GM19238 (cell line): ENCODE measurements at regions not wholly inside any gene's neighbourhood (a gene's known extent, or its start where the extent isn't known, plus 50 kb on each side); places are given as distances from the start of the nearest gene placed in this dataset.

Source experiments
- DNase-seq: peaks from one replicate; pipeline ENCODE4 v3.0.0; 2011; ENCODE audit warnings: low spot score; ENCODE audit not compliant: insufficient read length

- DNase-seq: no peak
Measured at GRCh38 chr5:167951116-167951515, 340.3 kb upstream of the WWC1 start.

GRCh38 chr5:167952278-167952995, 339.0 kb upstream of the WWC1 start:
- no peak for DNase-seq

- DNase-seq: no peak
Measured at GRCh38 chr5:167953151-167953798, 338.2 kb upstream of the WWC1 start.

GRCh38 chr5:167961731-167962130, 329.7 kb upstream of the WWC1 start:
- DNase-seq: no peak

- no peak for DNase-seq
Measured at GRCh38 chr5:167964529-167964928, 326.9 kb upstream of the WWC1 start.

GRCh38 chr5:167965710-167966109, 325.7 kb upstream of the WWC1 start:
- DNase-seq: no peak

GRCh38 chr5:167966979-167967378, 324.5 kb upstream of the WWC1 start:
- no peak for DNase-seq

GRCh38 chr5:167967494-167968177, 323.8 kb upstream of the WWC1 start:
- DNase-seq: no peak

- DNase-seq: no peak
Measured at GRCh38 chr5:167968837-167969236, 322.6 kb upstream of the WWC1 start.

- DNase-seq: no peak
Measured at GRCh38 chr5:167969998-167970397, 321.4 kb upstream of the WWC1 start.

GRCh38 chr5:167971706-167972105, 319.7 kb upstream of the WWC1 start:
- no peak for DNase-seq

GRCh38 chr5:167973126-167973525, 318.3 kb upstream of the WWC1 start:
- DNase-seq: no peak

- no peak for DNase-seq
Measured at GRCh38 chr5:167984951-167985350, 306.5 kb upstream of the WWC1 start.

GRCh38 chr5:167985373-167985772, 306.1 kb upstream of the WWC1 start:
- no peak for DNase-seq

GRCh38 chr5:167987490-167988280, 303.8 kb upstream of the WWC1 start:
- DNase-seq: no peak

GRCh38 chr5:167992868-167993267, 298.6 kb upstream of the WWC1 start:
- DNase-seq: no peak

- DNase-seq: no peak
Measured at GRCh38 chr5:167993771-167994170, 297.7 kb upstream of the WWC1 start.

- DNase-seq: no peak
Measured at GRCh38 chr5:167995844-167996425, 295.5 kb upstream of the WWC1 start.

- DNase-seq: no peak
Measured at GRCh38 chr5:167998148-167998767, 293.2 kb upstream of the WWC1 start.

GRCh38 chr5:167999182-167999581, 292.3 kb upstream of the WWC1 start:
- DNase-seq: no peak

- no peak for DNase-seq
Measured at GRCh38 chr5:168001318-168001717, 290.1 kb upstream of the WWC1 start.
